ENCODE measurements at regions not wholly inside any gene's neighbourhood (a gene's known extent, or its start where the extent isn't known, plus 50 kb on each side); places are given as distances from the start of the nearest gene placed in this dataset.

- no peak for DNase-seq (ENCODE audit: low spot score)
Observed at GRCh38 chr4:45778514-45778913, 345.3 kb downstream of the GABRG1 start.

- no peak for DNase-seq (ENCODE audit: low spot score)
Observed at GRCh38 chr4:45776146-45776545, 347.7 kb downstream of the GABRG1 start.

GRCh38 chr4:45770958-45771357 lies 352.9 kb downstream of the GABRG1 start:
- no peak for DNase-seq (ENCODE audit: low spot score)

- DNase-seq (ENCODE audit: low spot score), result no peak
Observed at GRCh38 chr4:45765521-45765920, 358.3 kb downstream of the GABRG1 start.

- no peak for DNase-seq (ENCODE audit: low spot score)
Observed at GRCh38 chr4:45751877-45752530, 371.9 kb downstream of the GABRG1 start.

- DNase-seq (ENCODE audit: low spot score), result no peak
Observed at GRCh38 chr4:45750721-45751120, 373.1 kb downstream of the GABRG1 start.

GRCh38 chr4:45745741-45746140 lies 378.1 kb downstream of the GABRG1 start:
- no peak for DNase-seq (ENCODE audit: low spot score)

GRCh38 chr4:45741897-45742296 lies 382.0 kb downstream of the GABRG1 start:
- no peak for DNase-seq (ENCODE audit: low spot score)

- DNase-seq (ENCODE audit: low spot score), result no peak
Observed at GRCh38 chr4:45732161-45732560, 391.7 kb downstream of the GABRG1 start.

- no peak for DNase-seq (ENCODE audit: low spot score)
Observed at GRCh38 chr4:45716093-45716492, 407.8 kb downstream of the GABRG1 start.

- no peak for DNase-seq (ENCODE audit: low spot score)
Observed at GRCh38 chr4:45713996-45714395, 409.9 kb downstream of the GABRG1 start.

- no peak for DNase-seq (ENCODE audit: low spot score)
Observed at GRCh38 chr4:45701621-45702020, 422.2 kb downstream of the GABRG1 start.

- no peak for DNase-seq (ENCODE audit: low spot score)
Observed at GRCh38 chr4:45693746-45694145, 430.1 kb downstream of the GABRG1 start.

- DNase-seq (ENCODE audit: low spot score), result no peak
Observed at GRCh38 chr4:45692131-45692735, 431.6 kb downstream of the GABRG1 start.

- no peak for DNase-seq (ENCODE audit: low spot score)
Observed at GRCh38 chr4:45688341-45688740, 435.5 kb downstream of the GABRG1 start.

GRCh38 chr4:45679411-45679810 lies 444.4 kb downstream of the GABRG1 start:
- DNase-seq (ENCODE audit: low spot score), result no peak

- no peak for DNase-seq (ENCODE audit: low spot score)
Observed at GRCh38 chr4:45668128-45668527, 455.7 kb downstream of the GABRG1 start.

- DNase-seq (ENCODE audit: low spot score), result no peak
Observed at GRCh38 chr4:45663628-45664081, 460.2 kb downstream of the GABRG1 start.

- DNase-seq (ENCODE audit: low spot score), result no peak
Observed at GRCh38 chr4:45663003-45663402, 460.9 kb downstream of the GABRG1 start.

GRCh38 chr4:45661893-45662292 lies 462.0 kb downstream of the GABRG1 start:
- no peak for DNase-seq (ENCODE audit: low spot score)

- DNase-seq (ENCODE audit: low spot score), result no peak
Observed at GRCh38 chr4:45650545-45650944, 473.3 kb downstream of the GABRG1 start.

- DNase-seq (ENCODE audit: low spot score), result no peak
Observed at GRCh38 chr4:45648846-45649245, 475.0 kb downstream of the GABRG1 start.

- no peak for DNase-seq (ENCODE audit: low spot score)
Observed at GRCh38 chr4:45647823-45648222, 476.0 kb downstream of the GABRG1 start.

Measured in activated CD4-positive, alpha-beta T cell treated with anti-CD3 and anti-CD28 coated beads, Interleukin-2, Interleukin-4, amounts not matched to agents 100 ng/mL and 50 ng/mL, durations not matched to agents 16 hours and 8 hours (primary cell).